HG02610 (cell line): ENCODE measurements at regions not wholly inside any gene's neighbourhood (a gene's known extent, or its start where the extent isn't known, plus 50 kb on each side); places are given as distances from the start of the nearest gene placed in this dataset.
"Not testable (repeated sequence)": the region's sequence is repeated elsewhere in the genome, so short reads cannot be mapped to it uniquely, and the experiment has no call there.

Experiments
- ATAC-seq: cut with Tn5 transposase; IDR thresholded peaks from one replicate; pipeline ENCODE4 v1.9.1; 2021; ENCODE audit warnings: mild to moderate bottlenecking, moderate library complexity; ENCODE audit not compliant: unreplicated experiment

- no peak for ATAC-seq
These were observed 346.6 kb downstream of the RSL24D1 start for GRCh38 chr15:54850101-54850500.

- no peak for ATAC-seq
These were observed 353.7 kb downstream of the RSL24D1 start for GRCh38 chr15:54843006-54843405.

GRCh38 chr15:54841701-54842305 is 354.9 kb downstream of the RSL24D1 start:
- ATAC-seq, result no peak

- ATAC-seq, result no peak
These were observed 355.9 kb downstream of the RSL24D1 start for GRCh38 chr15:54840621-54841398.

GRCh38 chr15:54839379-54839778 is 357.4 kb downstream of the RSL24D1 start:
- no peak for ATAC-seq

- ATAC-seq, result peak; percentile 82
These were observed 360.5 kb downstream of the RSL24D1 start for GRCh38 chr15:54836052-54836795.

- ATAC-seq, result no peak
These were observed 366.9 kb downstream of the RSL24D1 start for GRCh38 chr15:54829821-54830220.

- ATAC-seq, result no peak
These were observed 375.9 kb downstream of the RSL24D1 start for GRCh38 chr15:54820811-54821210.

- ATAC-seq, result no peak
These were observed 376.6 kb downstream of the RSL24D1 start for GRCh38 chr15:54820098-54820497.

- no peak for ATAC-seq
These were observed 380.3 kb downstream of the RSL24D1 start for GRCh38 chr15:54816401-54816800.

GRCh38 chr15:54815556-54815955 is 381.2 kb downstream of the RSL24D1 start:
- no peak for ATAC-seq

GRCh38 chr15:54812383-54812782 is 384.4 kb downstream of the RSL24D1 start:
- ATAC-seq, result no peak

GRCh38 chr15:54810496-54810895 is 386.2 kb downstream of the RSL24D1 start:
- no peak for ATAC-seq

GRCh38 chr15:54810031-54810430 is 386.7 kb downstream of the RSL24D1 start:
- no peak for ATAC-seq

- ATAC-seq, result no peak
These were observed 388.4 kb downstream of the RSL24D1 start for GRCh38 chr15:54808321-54808720.

GRCh38 chr15:54803987-54804386 is 392.8 kb downstream of the RSL24D1 start:
- no peak for ATAC-seq

- peak; percentile 90 for ATAC-seq
These were observed 393.5 kb downstream of the RSL24D1 start for GRCh38 chr15:54803134-54803808.

GRCh38 chr15:54792526-54792925 is 404.2 kb downstream of the RSL24D1 start:
- ATAC-seq, result no peak

- no peak for ATAC-seq
These were observed 406.0 kb downstream of the RSL24D1 start for GRCh38 chr15:54790693-54791092.

GRCh38 chr15:54789376-54789775 is 407.4 kb downstream of the RSL24D1 start:
- ATAC-seq, result no peak

- ATAC-seq, result not testable (repeated sequence)
These were observed 415.5 kb downstream of the RSL24D1 start for GRCh38 chr15:54781220-54781619.
